Activated CD4-positive, alpha-beta T cell treated with anti-CD3 and anti-CD28 coated beads, Interleukin-2, amount 10 ng/mL, durations not matched to agents 24 days and 14 days (primary cell): ENCODE measurements at regions not wholly inside any gene's neighbourhood (a gene's known extent, or its start where the extent isn't known, plus 50 kb on each side); places are given as distances from the start of the nearest gene placed in this dataset.

Source experiments
- DNase-seq: peaks from one replicate; pipeline ENCODE4 v3.0.0; 2022
- H3K27ac Mint-ChIP-seq: one replicate; pipeline ENCODE4 v1.8.0; 2022; ENCODE audit warnings: mild to moderate bottlenecking, mixed read lengths
- H3K27me3 Mint-ChIP-seq: one replicate; pipeline ENCODE4 v1.8.0; 2022; ENCODE audit warnings: mixed read lengths
- H3K36me3 Mint-ChIP-seq: one replicate; pipeline ENCODE4 v1.8.0; 2022; ENCODE audit warnings: low read depth, mild to moderate bottlenecking, mixed read lengths
- H3K4me1 Mint-ChIP-seq: one replicate; pipeline ENCODE4 v1.8.0; 2021; ENCODE audit warnings: mixed read lengths
- H3K4me3 Mint-ChIP-seq: one replicate; pipeline ENCODE4 v1.8.0; 2022; ENCODE audit warnings: mild to moderate bottlenecking, moderate library complexity, mixed read lengths
- H3K9me3 Mint-ChIP-seq: one replicate; pipeline ENCODE4 v1.8.0; 2021; ENCODE audit warnings: mixed read lengths
- intact Hi-C: fragments of 100-400 bp; cut with micrococcal nuclease; formaldehyde crosslinking; loops from one replicate; pipeline ENCODE4 v1.15.1; 2023

DNA sequence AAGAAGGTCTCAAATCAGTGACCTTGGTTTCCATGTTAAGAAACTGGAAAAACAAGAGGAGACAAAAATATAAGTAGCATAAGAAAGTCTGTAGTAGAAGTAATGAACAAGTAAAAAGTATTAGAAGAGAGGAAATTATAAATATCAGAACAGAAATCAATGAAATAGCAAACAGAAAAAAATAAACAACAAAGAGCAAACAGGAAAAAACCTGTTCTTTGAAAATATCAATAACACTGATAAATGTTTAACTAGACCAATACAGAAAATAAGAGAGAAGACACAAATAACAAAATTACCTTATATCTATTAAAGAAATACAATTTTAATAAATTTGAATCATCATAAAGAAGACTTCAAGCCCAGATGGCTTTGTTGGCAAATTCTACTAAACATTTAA is 113.3 kb downstream of the MAIP1 start:
- no peak overlapping the region for H3K27ac Mint-ChIP-seq
- H3K4me3 Mint-ChIP-seq: no peak overlapping the region
- H3K9me3 Mint-ChIP-seq: peaks cover 10% of the 10 kb centered on the region
- no peak for DNase-seq
- intact Hi-C loops: no loop called here
- no peaks in the 10 kb centered on the region for H3K36me3 Mint-ChIP-seq
- H3K4me1 Mint-ChIP-seq: peaks cover 2% of the 10 kb centered on the region
- peaks cover 7% of the 10 kb centered on the region for H3K27me3 Mint-ChIP-seq

DNA sequence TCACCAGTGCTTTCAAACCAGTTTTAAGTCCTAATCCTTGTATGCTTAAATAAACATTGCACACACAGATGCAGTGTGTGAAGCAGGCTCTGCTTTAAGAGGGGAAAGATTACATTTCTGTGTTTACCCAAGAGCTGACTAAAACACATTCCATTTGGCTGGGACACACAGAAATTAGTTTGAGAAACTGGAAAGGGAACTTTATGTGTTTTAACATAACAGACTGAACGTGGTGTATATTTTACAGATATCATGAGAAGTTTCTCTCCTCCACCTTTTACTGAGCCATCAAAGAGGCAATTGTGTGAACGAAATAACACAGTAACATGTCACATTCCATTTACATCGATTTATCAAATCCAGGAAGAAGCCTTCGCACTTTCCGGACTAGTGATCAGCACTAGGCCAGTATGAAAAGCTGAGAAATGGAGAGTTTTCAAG is 121.8 kb downstream of the MAIP1 start:
- Mint-ChIP-seq H3K27ac (no peak overlapping the region), H3K4me3 (no peak overlapping the region), H3K9me3 (peaks cover 3% of the 10 kb centered on the region), H3K36me3 (no peaks in the 10 kb centered on the region), H3K4me1 (no peaks in the 10 kb centered on the region), H3K27me3 (peaks cover 11% of the 10 kb centered on the region)
- no peak for DNase-seq
- intact Hi-C loops: no loop called here

DNA sequence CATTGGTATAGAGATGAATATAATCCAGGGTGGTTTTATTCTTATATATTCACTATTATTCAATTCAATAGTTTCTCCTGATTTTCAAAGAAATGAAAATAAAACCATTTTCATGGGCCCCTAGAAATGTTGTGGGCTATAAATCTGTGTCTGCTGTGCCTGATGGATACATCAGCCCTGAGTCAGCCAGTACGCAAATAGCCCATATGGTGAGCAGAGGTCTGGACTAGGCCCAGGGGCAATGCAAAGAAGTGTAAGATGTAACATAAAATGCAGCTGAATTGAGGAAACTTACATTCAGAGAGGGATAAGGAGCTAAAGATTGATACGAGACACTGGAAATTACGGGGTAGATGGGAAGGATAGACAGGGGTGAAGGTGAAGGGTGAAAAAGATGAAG is 122.5 kb downstream of the MAIP1 start:
- no peak for DNase-seq
- H3K4me3 Mint-ChIP-seq: no peak overlapping the region
- intact Hi-C loops: no loop called here
- H3K4me1 Mint-ChIP-seq: no peaks in the 10 kb centered on the region
- no peak overlapping the region for H3K27ac Mint-ChIP-seq
- peaks cover 11% of the 10 kb centered on the region for H3K27me3 Mint-ChIP-seq
- no peaks in the 10 kb centered on the region for H3K36me3 Mint-ChIP-seq
- H3K9me3 Mint-ChIP-seq: peaks cover 2% of the 10 kb centered on the region

DNA sequence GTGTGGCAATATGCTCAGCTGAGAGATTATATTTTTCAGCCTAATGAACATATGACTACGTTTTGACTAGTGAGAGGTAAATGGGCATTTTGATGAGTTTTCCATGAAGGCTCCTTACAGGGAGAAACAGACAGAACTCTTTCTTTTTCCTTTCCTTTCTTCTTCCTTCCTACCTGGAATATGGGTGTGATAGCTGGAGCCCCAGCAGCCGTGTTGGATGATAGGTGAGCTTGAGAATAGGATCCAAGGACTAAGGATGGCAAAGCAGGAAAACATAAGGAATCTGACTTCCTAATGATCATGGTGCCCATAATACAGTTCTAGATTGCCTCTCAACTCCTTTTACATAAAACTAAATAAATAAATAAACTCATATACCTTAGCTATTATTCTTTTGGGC is 124.0 kb downstream of the MAIP1 start:
- no peak overlapping the region for H3K27ac Mint-ChIP-seq
- H3K9me3 Mint-ChIP-seq: no peaks in the 10 kb centered on the region
- H3K36me3 Mint-ChIP-seq: no peaks in the 10 kb centered on the region
- no peak overlapping the region for H3K4me3 Mint-ChIP-seq
- peaks cover 11% of the 10 kb centered on the region for H3K27me3 Mint-ChIP-seq
- no peaks in the 10 kb centered on the region for H3K4me1 Mint-ChIP-seq
- intact Hi-C loops: no loop called here
- no peak for DNase-seq

DNA sequence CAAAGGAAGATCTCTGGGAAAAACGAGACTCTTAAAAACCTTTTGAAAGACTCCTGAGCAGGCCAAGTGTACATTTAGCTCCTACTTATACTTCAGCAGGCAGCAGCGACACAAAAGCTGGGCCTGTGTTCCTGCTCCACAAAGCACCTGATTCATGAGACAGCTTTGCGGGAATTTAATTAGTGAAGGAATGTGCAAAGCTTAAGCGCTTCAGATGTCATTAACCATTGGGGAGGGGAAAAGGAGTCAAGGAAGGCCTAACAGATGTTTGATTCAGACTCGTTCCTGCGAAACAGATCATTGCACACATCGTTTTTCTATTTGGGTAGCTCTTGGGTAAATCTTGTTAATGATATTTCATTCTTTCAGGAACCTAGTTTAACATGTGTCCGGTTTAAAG is 125.9 kb downstream of the MAIP1 start:
- Mint-ChIP-seq H3K27me3 (peaks cover 11% of the 10 kb centered on the region), H3K4me3 (no peak overlapping the region), H3K4me1 (no peaks in the 10 kb centered on the region), H3K36me3 (no peaks in the 10 kb centered on the region), H3K27ac (no peak overlapping the region), H3K9me3 (no peaks in the 10 kb centered on the region)
- intact Hi-C loops: no loop called here
- DNase-seq: no peak

DNA sequence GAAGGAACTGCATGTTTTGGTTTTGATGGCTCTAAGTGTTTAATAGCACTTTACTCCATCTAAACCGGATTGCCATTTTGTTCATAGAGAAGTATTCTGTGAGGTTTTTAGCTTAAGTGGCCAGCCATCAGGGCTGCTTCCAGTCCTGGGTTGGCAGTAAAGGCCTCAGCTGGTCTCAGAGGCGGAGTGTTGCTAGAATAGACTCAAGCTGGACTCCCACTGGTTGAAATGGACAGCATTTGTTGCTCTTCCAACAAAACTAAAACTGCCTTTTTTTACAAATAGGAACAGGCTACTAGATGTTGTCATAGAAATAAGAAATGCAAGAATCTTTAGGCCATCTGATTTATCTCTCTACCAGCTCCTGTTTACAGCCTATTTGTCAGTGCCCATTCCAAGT is 126.4 kb downstream of the MAIP1 start:
- Mint-ChIP-seq H3K4me3 (no peak overlapping the region), H3K27me3 (peaks cover 11% of the 10 kb centered on the region), H3K9me3 (no peaks in the 10 kb centered on the region), H3K36me3 (no peaks in the 10 kb centered on the region), H3K27ac (no peak overlapping the region), H3K4me1 (no peaks in the 10 kb centered on the region)
- DNase-seq: no peak
- intact Hi-C loops: no loop called here

DNA sequence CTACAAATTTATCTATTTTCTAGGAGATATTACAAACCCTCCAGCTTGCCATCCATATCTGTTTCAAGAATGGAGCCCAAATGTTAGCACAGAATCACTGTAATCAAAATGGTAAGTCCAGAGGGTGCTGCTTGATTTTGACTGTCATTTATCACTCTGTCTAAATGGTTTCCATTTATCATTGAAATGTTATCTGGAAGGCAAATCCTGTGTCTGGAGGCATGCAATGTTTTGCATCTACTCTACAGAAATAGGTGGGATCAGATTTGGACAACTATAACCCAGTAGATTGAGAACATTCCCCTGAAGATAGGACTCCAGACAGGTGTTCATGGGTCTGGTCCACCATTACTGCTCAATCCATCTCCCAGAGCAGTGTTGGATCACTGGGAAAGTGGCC is 128.7 kb downstream of the MAIP1 start:
- DNase-seq: no peak
- intact Hi-C loops: no loop called here
- peaks cover 7% of the 10 kb centered on the region for H3K27me3 Mint-ChIP-seq
- no peak overlapping the region for H3K27ac Mint-ChIP-seq
- H3K36me3 Mint-ChIP-seq: no peaks in the 10 kb centered on the region
- H3K9me3 Mint-ChIP-seq: no peaks in the 10 kb centered on the region
- no peak overlapping the region for H3K4me3 Mint-ChIP-seq
- no peaks in the 10 kb centered on the region for H3K4me1 Mint-ChIP-seq

DNA sequence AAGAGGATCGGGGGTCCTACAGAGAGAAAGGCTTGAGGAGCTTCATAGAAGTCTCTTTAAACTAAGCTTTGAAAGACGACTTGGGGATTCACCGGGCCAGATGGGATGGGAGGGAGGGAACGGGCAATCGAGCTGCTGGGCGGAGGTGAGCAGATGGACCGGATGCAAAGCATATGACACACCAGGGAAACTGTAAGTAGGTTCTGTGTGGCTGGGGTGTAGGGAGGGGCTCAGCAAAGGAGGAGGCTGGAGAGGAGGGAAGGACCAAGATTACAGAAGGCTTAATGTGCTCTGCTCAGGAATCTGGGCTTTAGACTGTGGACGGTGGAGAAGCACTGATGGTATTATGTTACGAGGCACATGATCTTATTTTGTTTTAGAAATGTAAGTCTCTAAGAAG is 131.5 kb downstream of the MAIP1 start:
- H3K4me3 Mint-ChIP-seq: no peak overlapping the region
- H3K4me1 Mint-ChIP-seq: no peaks in the 10 kb centered on the region
- H3K9me3 Mint-ChIP-seq: no peaks in the 10 kb centered on the region
- H3K27ac Mint-ChIP-seq: no peak overlapping the region
- H3K36me3 Mint-ChIP-seq: no peaks in the 10 kb centered on the region
- intact Hi-C loops: no loop called here
- no peaks in the 10 kb centered on the region for H3K27me3 Mint-ChIP-seq
- DNase-seq: no peak

DNA sequence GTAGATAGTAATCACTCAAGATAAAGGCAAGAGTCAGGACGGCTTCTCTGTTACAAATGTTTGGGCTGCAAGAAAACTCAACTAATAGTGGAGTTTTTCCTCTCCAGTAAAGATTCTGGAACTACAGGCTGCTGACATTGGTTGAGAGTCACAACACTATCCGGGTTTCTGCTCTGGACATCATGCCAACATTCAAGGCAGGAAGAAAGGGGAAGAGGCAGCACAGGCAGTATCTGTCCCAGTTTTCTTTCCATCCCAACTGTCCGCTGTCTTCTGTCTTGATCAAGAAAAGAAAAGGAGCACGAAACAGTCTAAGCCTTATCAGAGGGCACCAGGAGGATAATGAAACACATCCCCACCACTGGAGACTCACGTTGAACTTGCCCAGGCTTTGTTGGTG is 132.1 kb downstream of the MAIP1 start:
- no peak for DNase-seq
- Mint-ChIP-seq H3K4me3 (no peak overlapping the region), H3K4me1 (no peaks in the 10 kb centered on the region), H3K36me3 (no peaks in the 10 kb centered on the region), H3K9me3 (no peaks in the 10 kb centered on the region), H3K27me3 (peaks cover 3% of the 10 kb centered on the region), H3K27ac (no peak overlapping the region)
- intact Hi-C loops: no loop called here

DNA sequence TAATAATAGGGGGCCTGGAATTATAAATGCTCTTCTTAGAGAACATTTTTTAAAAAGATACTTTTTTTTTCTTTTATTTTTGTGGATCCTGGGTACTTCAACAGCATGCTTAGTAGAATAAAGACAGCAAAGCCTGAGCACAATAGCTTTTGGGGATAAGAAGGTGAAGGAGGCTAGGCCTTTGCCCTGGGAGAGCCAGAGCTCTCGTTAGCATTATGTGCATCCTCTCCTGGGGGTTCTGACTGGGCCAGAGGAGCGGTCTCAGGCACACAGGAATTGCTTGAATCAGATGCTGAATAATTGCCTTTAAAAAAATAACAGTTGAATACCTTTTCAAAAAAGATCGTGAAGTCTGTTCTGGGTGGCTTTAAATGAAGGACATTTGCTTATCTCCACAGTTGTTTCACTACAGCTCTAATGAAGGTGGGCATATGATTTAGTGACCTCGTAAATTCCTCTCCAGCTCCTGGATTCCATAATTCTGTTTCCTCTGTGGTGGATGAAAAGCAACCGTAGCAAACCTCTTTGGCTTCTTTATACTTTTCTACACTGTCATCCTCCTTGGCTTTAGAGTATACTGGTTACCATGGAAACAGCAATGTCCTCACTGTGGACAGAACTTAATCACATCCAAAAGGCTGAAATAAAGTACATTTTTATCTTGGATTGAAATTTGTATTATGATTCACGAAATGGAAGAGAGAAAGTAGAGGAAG is 133.8 kb downstream of the MAIP1 start:
- H3K9me3 Mint-ChIP-seq: no peaks in the 10 kb centered on the region
- DNase-seq: no peak

DNA sequence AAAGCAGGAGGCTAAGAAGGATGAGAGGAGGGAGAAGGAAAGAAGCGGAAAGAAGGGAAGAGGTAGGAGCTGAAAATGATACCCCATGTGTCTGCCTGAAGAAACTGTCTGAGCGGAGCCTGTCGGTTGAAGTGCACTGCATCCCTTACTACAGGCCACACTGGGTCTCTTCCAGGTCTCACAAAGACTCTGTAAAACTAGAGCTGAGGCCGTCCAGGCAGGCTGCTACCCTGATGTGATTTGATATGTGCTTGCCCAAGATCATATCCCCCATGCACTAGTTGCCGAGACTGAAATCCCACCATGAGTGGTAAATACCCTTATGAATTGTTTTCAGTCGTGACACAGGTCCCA is 134.4 kb downstream of the MAIP1 start:
- no peak overlapping the region for H3K27ac Mint-ChIP-seq
- peaks cover 8% of the 10 kb centered on the region for H3K27me3 Mint-ChIP-seq
- no peak overlapping the region for H3K4me3 Mint-ChIP-seq
- no peak for DNase-seq
- H3K4me1 Mint-ChIP-seq: no peaks in the 10 kb centered on the region
- no peaks in the 10 kb centered on the region for H3K36me3 Mint-ChIP-seq
- no peaks in the 10 kb centered on the region for H3K9me3 Mint-ChIP-seq
- intact Hi-C loops: no loop called here

More for the DNA sequence above, 133.8 kb downstream of the MAIP1 start:
- Mint-ChIP-seq H3K4me3 (no peak overlapping the region), H3K27me3 (peaks cover 8% of the 10 kb centered on the region), H3K36me3 (no peaks in the 10 kb centered on the region), H3K4me1 (no peaks in the 10 kb centered on the region), H3K27ac (no peak overlapping the region)
- intact Hi-C loops: no loop called here

DNA sequence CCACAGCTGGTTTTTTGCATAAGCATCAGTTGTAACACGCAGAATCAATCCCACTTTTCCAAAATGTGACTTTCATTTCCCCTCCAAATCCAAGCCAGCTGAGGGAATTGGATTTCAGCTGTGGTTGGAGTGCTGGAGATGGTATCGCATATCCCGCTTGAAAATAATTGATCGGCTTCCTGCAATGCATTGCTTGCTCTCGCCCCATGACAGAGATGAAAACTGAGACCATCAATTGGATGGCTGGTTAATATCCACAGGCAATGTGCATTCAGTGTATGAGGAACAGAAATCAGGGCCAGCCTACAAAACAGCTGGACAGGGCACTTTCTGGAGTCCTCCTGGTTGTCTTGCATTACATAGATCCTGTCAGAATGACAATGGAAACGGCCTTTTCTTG is 135.3 kb downstream of the MAIP1 start:
- H3K4me1 Mint-ChIP-seq: no peaks in the 10 kb centered on the region
- H3K27me3 Mint-ChIP-seq: peaks cover 12% of the 10 kb centered on the region
- no peak overlapping the region for H3K27ac Mint-ChIP-seq
- intact Hi-C loops: no loop called here
- H3K36me3 Mint-ChIP-seq: no peaks in the 10 kb centered on the region
- H3K9me3 Mint-ChIP-seq: no peaks in the 10 kb centered on the region
- no peak for DNase-seq
- H3K4me3 Mint-ChIP-seq: no peak overlapping the region

DNA sequence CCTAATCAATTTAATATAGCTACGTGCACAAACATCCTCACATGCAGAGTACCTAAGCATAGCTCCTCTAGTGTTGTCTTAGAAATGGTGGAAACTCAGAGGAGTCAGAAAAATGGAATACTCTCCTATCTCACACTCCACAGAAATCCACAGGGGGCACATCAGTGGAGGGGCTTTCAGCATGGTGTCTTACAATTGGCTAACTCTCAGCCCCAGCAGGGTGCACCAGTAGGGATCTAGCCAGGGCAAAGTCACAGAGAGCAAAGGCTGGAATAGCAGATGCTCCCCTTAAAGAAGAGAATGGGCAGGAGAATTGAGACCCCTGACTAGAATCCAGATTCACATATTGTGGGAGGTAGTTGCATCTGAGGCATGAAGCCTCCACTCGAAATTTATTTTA is 135.7 kb downstream of the MAIP1 start:
- H3K4me3 Mint-ChIP-seq: no peak overlapping the region
- H3K36me3 Mint-ChIP-seq: no peaks in the 10 kb centered on the region
- intact Hi-C loops: no loop called here
- no peaks in the 10 kb centered on the region for H3K4me1 Mint-ChIP-seq
- no peak for DNase-seq
- H3K27ac Mint-ChIP-seq: no peak overlapping the region
- peaks cover 12% of the 10 kb centered on the region for H3K27me3 Mint-ChIP-seq
- no peaks in the 10 kb centered on the region for H3K9me3 Mint-ChIP-seq

DNA sequence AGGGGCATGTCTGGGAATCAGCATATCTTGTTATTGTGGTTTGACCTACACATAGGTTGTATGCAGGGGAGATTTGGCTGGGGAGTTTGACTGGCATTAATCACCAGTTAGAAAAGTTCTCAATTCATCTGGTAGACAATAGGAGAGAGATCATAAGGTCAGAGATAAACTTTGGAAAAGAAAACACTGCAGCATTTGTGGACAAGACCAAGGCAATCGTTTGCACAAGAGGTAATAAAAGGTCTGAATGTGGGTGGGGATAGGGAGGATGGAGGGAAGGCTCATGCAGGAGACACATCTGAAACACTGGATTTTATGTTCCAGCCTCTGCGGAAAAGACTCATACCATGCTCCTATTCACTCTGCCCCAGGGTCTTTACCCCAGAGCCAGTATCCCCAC is 136.9 kb downstream of the MAIP1 start:
- H3K4me1 Mint-ChIP-seq: no peaks in the 10 kb centered on the region
- no peaks in the 10 kb centered on the region for H3K36me3 Mint-ChIP-seq
- intact Hi-C loops: no loop called here
- peaks cover 14% of the 10 kb centered on the region for H3K27me3 Mint-ChIP-seq
- no peak for DNase-seq
- H3K4me3 Mint-ChIP-seq: no peak overlapping the region
- H3K27ac Mint-ChIP-seq: no peak overlapping the region
- H3K9me3 Mint-ChIP-seq: no peaks in the 10 kb centered on the region

DNA sequence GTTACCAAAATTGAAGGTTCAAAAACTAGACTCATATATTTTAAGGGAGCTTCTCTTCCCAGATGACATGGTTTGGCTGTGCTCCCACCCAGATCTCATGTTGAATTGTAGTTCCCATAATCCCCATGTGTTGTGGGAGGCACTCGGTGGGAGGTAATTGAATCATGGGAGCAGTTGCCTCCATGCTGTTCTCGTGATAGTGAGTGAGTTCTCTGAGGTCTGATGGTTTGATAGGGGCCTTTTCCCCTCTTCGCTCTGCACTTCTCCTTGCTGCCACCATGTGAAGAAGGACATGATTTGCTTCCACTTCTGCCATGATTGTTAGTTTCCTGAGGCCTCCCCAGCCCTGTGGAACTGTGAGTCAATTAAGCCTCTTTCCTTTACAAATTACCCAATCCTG is 140.1 kb downstream of the MAIP1 start:
- no peak for DNase-seq
- intact Hi-C loops: no loop called here
- H3K36me3 Mint-ChIP-seq: no peaks in the 10 kb centered on the region
- H3K4me3 Mint-ChIP-seq: no peak overlapping the region
- H3K9me3 Mint-ChIP-seq: no peaks in the 10 kb centered on the region
- no peaks in the 10 kb centered on the region for H3K4me1 Mint-ChIP-seq
- H3K27me3 Mint-ChIP-seq: peaks cover 14% of the 10 kb centered on the region
- H3K27ac Mint-ChIP-seq: no peak overlapping the region
